GM12878 (cell line): ENCODE measurements at regions not wholly inside any gene's neighbourhood (a gene's known extent, or its start where the extent isn't known, plus 50 kb on each side); places are given as distances from the start of the nearest gene placed in this dataset.

Source experiments
- ATAC-seq: fragments of 200-7000 bp; cut with Tn5 transposase; 3 replicates; pipeline ENCODE4 v1.9.1; 2020; ENCODE audit warnings: mild to moderate bottlenecking, moderate library complexity
- BruUV-seq: library from RNA; stranded (reverse); fragments of 400-500 nt; replicated peaks from 2 replicates; lab custom pipeline; 2021; lab: Mats Ljungman, UMichigan
- CTCF ChIA-PET: fragments of 300-600 bp; sonication (Branson Sonifier 250); formaldehyde crosslinking; extraction: SDS; loops from one replicate; lab custom pipeline; 2021; ENCODE audit warnings: inconsistent platforms; lab: Yijun Ruan, JAX
- POLR2A ChIA-PET: fragments of 350-600 bp; formaldehyde crosslinking; extraction: SDS; loops from one replicate; lab custom pipeline; 2021; ENCODE audit warnings: inconsistent platforms; lab: Charles Lee
- RAD21 ChIA-PET: fragments of 300-600 bp; sonication (Branson Sonifier 250); formaldehyde crosslinking; loops from one replicate; lab custom pipeline; 2023; ENCODE audit warnings: antibody characterized with exemption; ENCODE audit not compliant: unreplicated experiment; lab: Charles Lee
- SMC1A ChIA-PET: fragments of 300-600 bp; sonication (Branson Sonifier 250); formaldehyde crosslinking; loops from one replicate; lab custom pipeline; 2023; ENCODE audit not compliant: unreplicated experiment, uncharacterized antibody; lab: Charles Lee
- DNase-seq: peaks from one replicate; pipeline ENCODE4 v3.0.0-alpha.2; 2011; ENCODE audit warnings: low read depth, low spot score
- FAIRE-seq: peaks from 3 replicates; lab custom pipeline; 2011; peaks lifted over from hg19 to GRCh38; lab: Jason Lieb, UNC
- H2AFZ ChIP-seq: 2 replicates; pipeline ENCODE4 v1.6.0; 2011; ENCODE audit warnings: low read depth, low read length, control low read depth; ENCODE audit not compliant: control insufficient read depth
- H3K27ac ChIP-seq: 2 replicates; pipeline ENCODE4 v1.5.1; 2011; ENCODE audit warnings: control low read depth; ENCODE audit not compliant: control insufficient read depth, insufficient read depth
- H3K27me3 ChIP-seq, 2 experiments: replicated peaks in 1 of 2; 2 replicates each; pipeline versions ENCODE4 v1.6.0 to v1.6.1; 2011; ENCODE audit warnings: low read length in 1 of 2; ENCODE audit not compliant: control insufficient read depth in 2 of 2, insufficient read depth in 2 of 2
- H3K36me3 ChIP-seq, 2 experiments: 2 replicates each; pipeline ENCODE4 v1.5.1; 2011; ENCODE audit warnings: low read length in 1 of 2; ENCODE audit not compliant: control insufficient read depth in 2 of 2, insufficient read depth in 2 of 2
- H3K4me1 ChIP-seq: 2 replicates; pipeline ENCODE4 v1.6.1; 2011; ENCODE audit warnings: mild to moderate bottlenecking, low read length, moderate library complexity, mixed read lengths; ENCODE audit not compliant: control insufficient read depth, insufficient read depth
- H3K4me2 ChIP-seq: 2 replicates; pipeline ENCODE4 v1.6.0; 2011; ENCODE audit warnings: control low read depth; ENCODE audit not compliant: control insufficient read depth, insufficient read depth
- H3K4me3 ChIP-seq: fragments of 200-600 bp; sonication (generic); 2 replicates; pipeline ENCODE4 v1.5.1; 2016
- H3K79me2 ChIP-seq: 2 replicates; pipeline ENCODE4 v1.6.0; 2011; ENCODE audit warnings: low read length; ENCODE audit not compliant: control insufficient read depth, insufficient read depth
- H3K9ac ChIP-seq: 2 replicates; pipeline ENCODE4 v1.8.0; 2011; ENCODE audit warnings: low read length, control low read depth, mixed read lengths; ENCODE audit not compliant: control insufficient read depth, insufficient read depth
- H3K9me3 ChIP-seq: replicated peaks from 3 replicates; pipeline ENCODE4 v1.5.1; 2011; ENCODE audit warnings: mild to moderate bottlenecking, low read length; ENCODE audit not compliant: control insufficient read depth, insufficient read depth
- H4K20me1 ChIP-seq: 2 replicates; pipeline ENCODE4 v1.6.0; 2011; ENCODE audit not compliant: control insufficient read depth, insufficient read depth
- E4F1 ChIP-seq: fragments of 450-650 bp; IDR thresholded peaks from 2 replicates; pipeline ENCODE4 v1.6.1; 2018; ENCODE audit warnings: borderline replicate concordance, mild to moderate bottlenecking; ENCODE audit not compliant: partially characterized antibody
- ETV6 ChIP-seq, 2 experiments: fragments of 450-650 bp in 1 of 2; IDR thresholded peaks in 1 of 2; conservative IDR thresholded peaks in 1 of 2; 2 replicates each; pipeline ENCODE4 v1.6.1; 2014; ENCODE audit warnings: antibody characterized with exemption in 1 of 2, borderline replicate concordance in 1 of 2, low read depth in 1 of 2, mild to moderate bottlenecking in 1 of 2, moderate library complexity in 1 of 2
- JUND ChIP-seq: IDR thresholded peaks from 2 replicates; pipeline ENCODE4 v1.6.1; 2012; ENCODE audit warnings: low read depth, mild to moderate bottlenecking, low read length, improper control_type of control experiment, moderate library complexity
- KLF5 ChIP-seq: fragments of 450-650 bp; IDR thresholded peaks from 2 replicates; pipeline ENCODE4 v1.6.1; 2014; ENCODE audit warnings: mild to moderate bottlenecking; ENCODE audit not compliant: partially characterized antibody
- MXI1 ChIP-seq: fragments of 150-350 bp; IDR thresholded peaks from 2 replicates; pipeline ENCODE4 v1.6.1; 2011; ENCODE audit warnings: low read depth, mild to moderate bottlenecking, inconsistent platforms, low read length, improper control_type of control experiment
- NKRF ChIP-seq: fragments of 450-650 bp; conservative IDR thresholded peaks from 2 replicates; pipeline ENCODE4 v1.6.1; 2017; ENCODE audit warnings: mild to moderate bottlenecking, moderate library complexity
- PML ChIP-seq: IDR thresholded peaks from 2 replicates; pipeline ENCODE4 v1.6.1; 2012; ENCODE audit warnings: low read length, inconsistent platforms
- RBBP5 ChIP-seq: fragments of 200-600 bp; sonication (generic); conservative IDR thresholded peaks from 2 replicates; pipeline ENCODE4 v1.6.1; 2016
- RELB ChIP-seq: fragments of 450-650 bp; IDR thresholded peaks from 2 replicates; pipeline ENCODE4 v1.6.1; 2017; ENCODE audit warnings: low read depth, mild to moderate bottlenecking, moderate library complexity
- YY1 ChIP-seq: IDR thresholded peaks from 2 replicates; pipeline ENCODE4 v1.6.1; 2011; ENCODE audit warnings: low read depth, mild to moderate bottlenecking, low read length
- ZBED1 ChIP-seq: IDR thresholded peaks from 2 replicates; pipeline ENCODE4 v1.6.1; 2016; ENCODE audit warnings: borderline replicate concordance
- ZNF207 ChIP-seq: fragments of 450-650 bp; IDR thresholded peaks from 2 replicates; pipeline ENCODE4 v1.6.1; 2014; ENCODE audit warnings: antibody characterized with exemption, mild to moderate bottlenecking, borderline replicate concordance
- in situ Hi-C: fragments of 300-500 bp; cut with MboI; formaldehyde crosslinking; loops from 9 replicates; pipeline ENCODE4 v1.14.3; 2018; ENCODE audit warnings: mixed read lengths
- intact Hi-C: fragments of 100-400 bp; cut with micrococcal nuclease; formaldehyde crosslinking; loops from one replicate; pipeline ENCODE4 v1.14.2; 2022; ENCODE audit not compliant: unreplicated experiment

GRCh38 chr12:84685379-84685778, 227.2 kb downstream of the SLC6A15 start:
- no peaks in the 10 kb centered on the region for H3K27me3 ChIP-seq
- ChIA-PET POLR2A (no interaction called here), RAD21 (no interaction called here), CTCF (interaction anchor here (0.7 kb wide), 1 partner anchor 14 kb away, joined by 3 read pairs; no protein-coding TSS in a partner anchor), SMC1A (interaction anchor here (0.8 kb wide), 1 partner anchor 9 kb away, joined by 3 read pairs; no protein-coding TSS in a partner anchor)
- ATAC-seq (no peak), DNase-seq (no peak), FAIRE-seq (no peak)
- H3K4me1 ChIP-seq: no peaks in the 10 kb centered on the region
- no peaks in the 10 kb centered on the region for H3K36me3 ChIP-seq
- intact Hi-C loops (no loop called here), in situ Hi-C loops (no loop called here)
- H3K4me2 ChIP-seq: no peak overlapping the region
- no peaks in the 10 kb centered on the region for H3K79me2 ChIP-seq
- TF ChIP-seq JUND: no peak
- no peak for TF ChIP-seq YY1
- no peak for TF ChIP-seq MXI1
- no peak for TF ChIP-seq KLF5
- no peak for TF ChIP-seq ZNF207
- TF ChIP-seq RELB: no peak
- TF ChIP-seq ZBED1: no peak
- TF ChIP-seq ETV6 (conservative IDR thresholded peaks at IDR 0.05 in 1 of 2, IDR thresholded peaks at IDR 0.05 in 1 of 2; ENCODE audit: borderline replicate concordance in 1 of 2, low read depth in 1 of 2): no peak
- TF ChIP-seq NKRF: no peak
- TF ChIP-seq E4F1: no peak
- no peak for TF ChIP-seq PML
- no peak for TF ChIP-seq RBBP5
- no peaks in the 10 kb centered on the region for H3K9me3 ChIP-seq
- no peak overlapping the region for H2AFZ ChIP-seq
- H3K9ac ChIP-seq: no peak overlapping the region
- no peaks in the 10 kb centered on the region for H4K20me1 ChIP-seq
- no peak overlapping the region for H3K27ac ChIP-seq
- no TSS peak for BruUV-seq
- H3K4me3 ChIP-seq: no peak overlapping the region
